HAP-1 (cell line): ENCODE measurements at regions not wholly inside any gene's neighbourhood (a gene's known extent, or its start where the extent isn't known, plus 50 kb on each side); places are given as distances from the start of the nearest gene placed in this dataset.

Source experiments
- DNase-seq, 2 experiments: peaks; one replicate each; pipeline ENCODE4 v3.0.0-alpha.2; 2016 to 2020; ENCODE audit warnings: low spot score in 2 of 2
- H3K27me3 ChIP-seq: fragments of 250-450 bp; sonication (Bioruptor Pico); 2 replicates; pipeline ENCODE4 v1.5.1; 2020; ENCODE audit warnings: low read depth, mild to moderate bottlenecking, moderate library complexity
- H3K36me3 ChIP-seq: fragments of 250-450 bp; sonication (Bioruptor Pico); replicated peaks from 2 replicates; pipeline ENCODE4 v1.5.1; 2020; ENCODE audit warnings: mild to moderate bottlenecking
- H3K4me1 ChIP-seq: fragments of 250-450 bp; sonication (Bioruptor Pico); 2 replicates; pipeline ENCODE4 v1.5.1; 2020; ENCODE audit warnings: mild to moderate bottlenecking
- H3K4me3 ChIP-seq: fragments of 250-450 bp; sonication (Bioruptor Pico); 2 replicates; pipeline ENCODE4 v1.5.1; 2020; ENCODE audit warnings: mild to moderate bottlenecking, moderate library complexity
- H3K9me3 ChIP-seq: fragments of 250-450 bp; sonication (Bioruptor Pico); 2 replicates; pipeline ENCODE4 v1.5.1; 2020; ENCODE audit warnings: mild to moderate bottlenecking, moderate library complexity
- in situ Hi-C: fragments of 300-500 bp; cut with MboI; formaldehyde crosslinking; loops from 3 replicates; pipeline ENCODE4 v1.14.3; 2020; ENCODE audit warnings: low sequenced_read_pairs, inconsistent platforms, mixed read lengths

DNA sequence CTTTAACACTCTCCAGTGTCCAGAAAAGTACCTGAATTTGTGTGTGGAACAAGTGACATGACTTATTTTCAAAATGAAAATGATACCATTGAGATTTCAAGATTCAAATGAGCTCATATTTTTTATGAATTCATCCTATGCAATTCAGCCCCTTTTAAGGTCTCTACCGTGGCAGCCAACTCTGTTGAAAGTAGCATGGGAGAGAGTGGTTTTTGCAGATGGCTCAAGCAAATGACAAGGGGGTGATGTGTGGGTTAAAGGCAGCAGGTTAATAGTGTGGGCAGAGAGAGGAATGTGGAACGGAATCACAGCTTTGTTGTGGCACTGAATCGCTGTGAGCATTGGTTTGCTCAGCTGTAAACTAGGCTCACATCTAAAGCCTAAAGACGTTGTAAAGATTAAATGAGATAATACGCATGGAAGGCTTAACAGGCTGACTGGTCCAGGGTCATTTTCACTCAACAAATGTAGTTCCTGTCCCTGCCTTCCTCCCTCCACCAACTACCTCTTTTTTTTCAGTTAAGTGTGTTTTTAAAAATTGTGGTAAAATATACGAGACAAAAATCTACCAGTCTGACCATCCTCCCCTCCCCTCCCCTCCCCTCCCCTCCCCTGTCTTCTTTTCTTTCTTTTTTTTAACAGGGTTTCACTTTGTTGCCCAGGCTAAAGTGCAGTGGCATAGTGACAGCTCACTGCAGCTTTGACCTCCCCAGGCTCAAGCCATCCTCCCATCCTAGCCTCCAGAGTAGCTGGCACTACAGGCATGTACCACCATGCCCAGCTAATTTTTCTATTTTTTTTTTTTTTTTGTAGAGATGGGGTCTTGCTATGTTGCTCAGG is 114.7 kb upstream of the ZNF217 start:
- in situ Hi-C loops = no loop called here
- Histone ChIP-seq H3K4me1 (peaks cover 20% of the 10 kb centered on the region), H3K27me3 (no peaks in the 10 kb centered on the region)

DNA sequence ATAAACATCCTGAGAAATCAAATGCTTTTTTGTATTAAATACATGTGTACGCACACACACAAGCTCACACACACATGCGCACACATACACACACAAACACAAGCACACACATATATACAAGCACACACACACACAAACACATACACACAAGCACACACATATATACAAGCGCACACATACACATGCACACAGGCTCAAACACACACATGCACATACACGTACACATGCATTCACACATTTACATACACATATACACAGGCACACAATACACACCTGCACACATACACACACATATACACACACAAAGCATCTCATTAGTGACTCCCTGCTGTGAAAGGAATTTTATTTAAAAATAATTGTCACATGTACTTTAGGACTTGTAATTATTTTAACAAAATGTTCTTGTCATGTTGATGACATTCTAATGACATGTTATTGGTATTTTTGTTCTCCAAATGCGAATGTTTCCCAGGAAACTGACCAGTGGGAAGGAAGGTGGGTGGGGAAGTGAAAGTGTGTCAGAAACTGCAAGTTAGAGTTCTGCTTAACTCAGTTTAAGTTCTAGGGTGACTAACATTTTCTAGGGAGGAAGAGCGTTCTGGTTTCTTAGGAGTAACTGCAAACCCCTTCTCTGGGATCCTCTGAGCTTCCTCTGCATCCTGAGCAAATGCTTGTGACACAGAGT is 113.9 kb upstream of the ZNF217 start:
- in situ Hi-C loops = no loop called here
- H3K4me3 ChIP-seq = no peak overlapping the region
- no peaks in the 10 kb centered on the region for H3K27me3 ChIP-seq
- peaks cover 20% of the 10 kb centered on the region for H3K4me1 ChIP-seq
- no peaks in the 10 kb centered on the region for H3K9me3 ChIP-seq
- no peaks in the 10 kb centered on the region for H3K36me3 ChIP-seq
- no peak for DNase-seq

More for the DNA sequence above, 114.7 kb upstream of the ZNF217 start:
- no peak overlapping the region for H3K4me3 ChIP-seq
- no peak for DNase-seq
- no peaks in the 10 kb centered on the region for H3K9me3 ChIP-seq
- no peaks in the 10 kb centered on the region for H3K36me3 ChIP-seq

DNA sequence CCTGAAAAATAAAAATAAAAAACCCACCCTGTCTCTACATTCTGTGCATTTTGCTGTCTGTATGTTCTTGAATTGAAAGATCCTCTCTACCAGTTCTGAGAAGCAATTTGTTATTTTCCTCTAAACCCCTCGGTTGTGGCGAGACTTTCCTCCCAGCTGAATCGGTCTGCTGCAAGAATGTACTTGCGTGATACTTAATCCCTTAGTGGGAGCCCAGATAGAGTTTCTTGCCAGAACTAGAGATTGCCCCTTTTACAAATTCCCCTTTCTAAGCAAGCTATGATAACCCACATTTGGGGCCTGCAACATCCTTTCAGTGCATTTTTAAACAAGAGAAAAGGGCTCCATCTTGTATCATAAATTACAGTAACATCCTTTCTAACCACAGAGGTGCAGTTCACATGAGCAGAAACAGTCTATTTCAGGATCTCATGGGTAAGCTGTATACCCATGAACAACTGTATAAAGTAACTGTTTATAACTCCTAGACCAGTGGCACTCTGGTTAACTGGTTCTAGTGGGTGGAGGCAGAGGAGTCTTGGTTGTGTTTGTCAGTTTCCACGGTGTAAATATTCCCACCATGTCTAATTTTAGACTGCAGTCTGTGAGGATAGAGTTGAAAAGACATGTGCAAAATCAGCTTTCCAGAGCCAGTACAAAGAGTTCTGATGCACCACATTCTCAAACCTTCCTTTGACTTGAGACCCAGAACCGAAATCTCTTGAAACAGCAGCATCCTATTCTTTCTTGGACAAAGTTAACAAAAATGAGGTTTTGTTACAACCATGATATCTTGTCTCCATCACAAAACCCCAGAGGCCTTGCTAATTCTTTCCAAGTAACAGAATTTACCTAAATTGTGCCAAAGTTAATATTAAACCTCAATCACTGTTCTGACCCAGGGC is 113.1 kb upstream of the ZNF217 start:
- Histone ChIP-seq H3K9me3 (no peaks in the 10 kb centered on the region), H3K36me3 (no peaks in the 10 kb centered on the region), H3K4me1 (peaks cover 20% of the 10 kb centered on the region), H3K27me3 (no peaks in the 10 kb centered on the region), H3K4me3 (no peak overlapping the region)
- DNase-seq = peak in 1 of 2 experiments; percentile 27
- in situ Hi-C loops = no loop called here

DNA sequence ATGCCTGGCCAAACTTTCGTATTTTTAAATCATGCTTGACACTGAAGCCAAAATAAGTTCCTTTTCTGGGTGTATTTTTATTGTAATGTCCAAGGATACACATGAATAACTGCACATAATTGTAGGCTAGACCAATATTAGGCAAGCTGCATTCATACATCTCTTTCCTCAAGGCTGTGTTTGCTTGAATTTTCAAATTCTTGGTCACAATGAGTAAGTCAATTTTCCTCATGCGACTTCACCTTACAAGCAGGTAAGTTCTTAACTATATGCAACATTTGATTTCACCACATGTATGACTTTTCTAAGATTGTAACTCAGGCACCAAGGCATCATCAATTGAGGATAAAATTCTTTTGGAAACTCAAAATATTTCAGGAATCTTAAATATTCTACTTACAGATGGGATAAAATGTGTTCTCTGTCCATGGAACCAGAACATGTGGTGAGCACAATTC is 112.4 kb upstream of the ZNF217 start:
- H3K9me3 ChIP-seq = no peaks in the 10 kb centered on the region
- no peak for DNase-seq
- no peaks in the 10 kb centered on the region for H3K36me3 ChIP-seq
- no peaks in the 10 kb centered on the region for H3K27me3 ChIP-seq
- no peak overlapping the region for H3K4me3 ChIP-seq
- peaks cover 20% of the 10 kb centered on the region for H3K4me1 ChIP-seq
- in situ Hi-C loops = no loop called here

DNA sequence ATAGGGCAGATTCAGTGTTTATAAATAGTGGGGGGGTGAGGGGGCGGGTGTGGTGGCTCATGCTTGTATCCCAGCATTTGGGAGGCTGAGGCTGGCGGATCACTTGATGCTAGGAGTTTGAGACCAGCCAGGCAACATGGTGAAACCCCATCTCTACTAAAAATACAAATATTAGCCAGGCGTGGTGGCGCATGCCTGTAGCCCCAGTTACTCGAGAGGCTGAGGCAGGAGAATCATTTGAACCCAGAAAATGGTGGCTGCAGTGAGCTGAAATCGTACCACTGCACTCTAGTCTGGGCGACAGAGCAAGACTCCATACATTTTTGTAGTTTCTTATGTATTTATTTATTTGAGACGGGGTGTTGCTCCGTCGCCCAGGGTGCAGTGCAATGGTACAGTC is 109.0 kb upstream of the ZNF217 start:
- Histone ChIP-seq H3K4me3 (no peak overlapping the region), H3K9me3 (no peaks in the 10 kb centered on the region), H3K4me1 (peaks cover 20% of the 10 kb centered on the region), H3K27me3 (no peaks in the 10 kb centered on the region), H3K36me3 (no peaks in the 10 kb centered on the region)
- DNase-seq = no peak
- in situ Hi-C loops = no loop called here

DNA sequence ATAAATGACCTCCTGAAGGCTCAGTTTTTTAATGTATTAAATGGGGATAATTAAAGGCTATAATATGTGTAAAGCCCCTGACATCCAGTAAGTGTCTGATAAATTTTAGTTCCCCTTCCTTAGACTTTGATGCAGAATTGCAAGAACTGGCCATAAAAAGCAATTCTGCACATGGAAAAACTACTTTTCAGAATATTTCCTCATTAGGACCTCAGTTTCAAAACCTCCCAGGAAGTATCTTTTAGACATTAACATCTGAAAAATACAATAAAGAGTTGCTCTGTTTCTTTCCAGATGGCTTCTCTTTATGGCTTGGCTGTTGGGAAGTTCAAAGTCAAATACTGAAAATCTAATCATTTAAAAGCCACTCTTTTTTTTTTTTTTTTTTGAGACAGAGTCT is 106.3 kb upstream of the ZNF217 start:
- no peak overlapping the region for H3K4me3 ChIP-seq
- no peaks in the 10 kb centered on the region for H3K36me3 ChIP-seq
- DNase-seq = no peak
- in situ Hi-C loops = no loop called here
- H3K4me1 ChIP-seq = no peaks in the 10 kb centered on the region
- no peaks in the 10 kb centered on the region for H3K9me3 ChIP-seq
- no peaks in the 10 kb centered on the region for H3K27me3 ChIP-seq

DNA sequence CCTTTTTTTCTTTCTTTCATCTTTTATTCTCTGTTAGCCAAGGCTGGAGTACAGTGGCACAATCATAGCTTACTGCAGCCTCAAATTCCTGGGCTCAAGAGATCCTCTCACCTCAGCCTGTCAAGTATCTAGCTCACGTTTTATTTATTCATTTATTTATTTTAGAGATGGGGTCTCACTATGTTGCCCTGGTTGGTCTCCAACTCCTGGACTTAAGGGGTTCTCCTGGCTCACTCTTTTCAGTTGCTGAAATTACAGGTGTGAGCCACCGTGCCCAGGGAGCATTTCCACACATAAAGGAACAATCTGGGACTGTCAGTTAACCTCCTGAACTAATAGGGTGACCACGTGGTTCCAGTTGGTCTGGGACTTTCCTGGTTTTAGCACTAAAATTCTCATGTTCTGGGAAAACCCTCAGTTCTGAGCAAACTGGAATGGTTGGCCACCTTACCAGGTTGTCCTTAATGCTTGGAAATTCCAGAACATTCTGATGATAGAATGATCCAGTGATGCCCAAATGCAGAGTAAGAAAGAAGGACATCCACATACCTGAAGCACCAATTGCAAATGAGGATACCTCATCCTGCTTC is 105.5 kb upstream of the ZNF217 start:
- no peak for DNase-seq
- in situ Hi-C loops = no loop called here
- H3K9me3 ChIP-seq = no peaks in the 10 kb centered on the region
- H3K4me3 ChIP-seq = no peak overlapping the region
- no peaks in the 10 kb centered on the region for H3K36me3 ChIP-seq
- no peaks in the 10 kb centered on the region for H3K27me3 ChIP-seq
- H3K4me1 ChIP-seq = no peaks in the 10 kb centered on the region

DNA sequence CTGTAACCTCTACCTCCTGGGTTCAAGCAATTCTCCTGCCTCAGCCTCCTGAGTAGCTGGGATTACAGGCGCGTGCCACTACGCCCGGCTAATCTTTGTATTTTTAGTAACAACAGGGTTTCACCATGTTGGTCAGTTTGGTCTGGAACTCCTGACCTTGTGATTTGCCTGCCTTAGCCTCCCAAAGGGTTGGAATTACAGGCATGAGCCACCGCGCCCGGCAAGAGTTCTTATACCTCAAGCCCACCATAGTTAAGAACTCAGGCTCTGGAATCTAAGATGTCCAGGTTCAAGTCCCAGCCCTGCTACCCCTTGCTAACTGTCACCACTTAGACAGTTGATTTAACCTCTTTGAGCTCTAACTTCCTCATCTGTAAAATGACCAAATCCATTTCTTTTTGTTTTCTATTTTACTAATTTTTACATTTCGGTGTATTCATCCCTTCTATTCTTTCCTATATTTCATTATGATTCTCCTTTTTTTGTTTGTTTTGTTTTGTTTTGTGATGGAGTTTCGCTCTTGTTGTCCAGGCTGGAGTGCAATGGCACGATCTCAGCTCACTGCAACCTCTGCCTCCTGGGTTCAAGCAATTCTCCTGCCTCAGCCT is 104.8 kb upstream of the ZNF217 start:
- no peaks in the 10 kb centered on the region for H3K4me1 ChIP-seq
- H3K27me3 ChIP-seq = no peaks in the 10 kb centered on the region
- no peaks in the 10 kb centered on the region for H3K36me3 ChIP-seq
- H3K4me3 ChIP-seq = no peak overlapping the region
- no peak for DNase-seq
- in situ Hi-C loops = no loop called here
- H3K9me3 ChIP-seq = no peaks in the 10 kb centered on the region

DNA sequence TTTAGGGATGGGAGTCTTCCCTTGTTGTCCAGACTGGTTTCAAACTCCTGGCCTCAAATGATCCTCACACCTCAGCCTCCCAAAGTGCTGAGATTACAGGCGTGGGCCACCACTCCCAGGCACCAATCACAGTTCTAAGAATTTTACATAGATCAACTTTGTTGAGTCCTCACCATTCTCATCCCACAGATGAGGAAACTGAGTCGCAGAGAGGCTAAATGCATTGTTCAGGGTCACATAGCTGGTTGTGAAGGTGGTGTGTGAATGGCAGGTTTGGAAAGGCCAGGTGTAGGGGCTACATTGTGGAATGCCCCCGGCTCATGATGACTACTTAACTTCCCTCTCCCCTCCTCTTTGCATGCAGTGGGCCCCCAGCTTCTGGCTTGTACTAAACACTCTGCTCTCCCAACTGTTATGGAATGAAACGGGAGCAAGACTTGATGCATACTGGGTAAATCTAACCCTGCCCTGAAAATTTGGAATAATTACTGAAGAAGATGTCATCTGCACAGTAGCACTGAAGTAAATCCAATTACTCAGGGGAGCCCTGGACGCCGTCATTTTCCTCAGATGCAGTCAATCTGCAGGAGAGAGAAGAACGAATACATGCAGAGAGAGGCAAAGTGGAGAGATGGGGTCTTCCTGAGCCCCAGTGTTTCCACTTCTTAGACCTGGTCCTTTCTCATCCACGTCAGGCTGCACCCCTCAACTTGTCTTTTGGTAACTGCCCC is 102.3 kb upstream of the ZNF217 start:
- no peak for DNase-seq
- in situ Hi-C loops = no loop called here
- no peak overlapping the region for H3K4me3 ChIP-seq
- H3K27me3 ChIP-seq = no peaks in the 10 kb centered on the region
- H3K9me3 ChIP-seq = no peaks in the 10 kb centered on the region
- H3K36me3 ChIP-seq = no peaks in the 10 kb centered on the region
- no peaks in the 10 kb centered on the region; the same call in 1 of the 2 replicates for H3K4me1 ChIP-seq

DNA sequence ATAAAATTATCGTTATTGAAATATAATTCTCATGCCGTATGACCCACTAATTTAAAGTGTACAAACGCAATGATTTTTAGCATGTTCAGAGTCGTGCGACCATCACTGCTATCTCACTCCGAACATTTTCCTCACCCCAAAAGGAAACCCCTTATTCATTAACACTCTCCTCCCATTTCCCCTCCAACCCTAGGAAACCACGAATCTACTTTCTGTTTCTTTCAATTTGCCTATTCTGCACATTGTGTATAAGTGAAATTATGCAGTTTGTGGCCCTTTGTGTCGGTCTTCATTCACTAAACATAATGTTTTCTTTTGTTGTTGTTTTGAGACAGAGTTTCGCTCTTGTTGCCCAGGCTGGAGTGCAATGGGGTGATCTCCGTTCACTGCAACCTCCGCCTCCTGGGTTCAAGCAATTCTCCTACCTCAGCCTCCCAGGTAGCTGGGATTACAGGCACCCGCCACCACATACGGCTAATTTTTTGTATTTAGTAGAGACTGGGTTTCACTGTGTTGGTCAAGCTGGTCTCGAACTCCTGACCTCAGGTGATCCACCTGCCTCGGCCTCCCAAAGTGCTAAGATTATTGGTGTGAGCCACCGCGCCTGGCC is 99.7 kb upstream of the ZNF217 start:
- Histone ChIP-seq H3K27me3 (no peaks in the 10 kb centered on the region), H3K36me3 (no peaks in the 10 kb centered on the region), H3K4me3 (no peak overlapping the region), H3K4me1 (no peaks in the 10 kb centered on the region; the same call in 1 of the 2 replicates), H3K9me3 (no peaks in the 10 kb centered on the region)
- DNase-seq = no peak
- in situ Hi-C loops = no loop called here

DNA sequence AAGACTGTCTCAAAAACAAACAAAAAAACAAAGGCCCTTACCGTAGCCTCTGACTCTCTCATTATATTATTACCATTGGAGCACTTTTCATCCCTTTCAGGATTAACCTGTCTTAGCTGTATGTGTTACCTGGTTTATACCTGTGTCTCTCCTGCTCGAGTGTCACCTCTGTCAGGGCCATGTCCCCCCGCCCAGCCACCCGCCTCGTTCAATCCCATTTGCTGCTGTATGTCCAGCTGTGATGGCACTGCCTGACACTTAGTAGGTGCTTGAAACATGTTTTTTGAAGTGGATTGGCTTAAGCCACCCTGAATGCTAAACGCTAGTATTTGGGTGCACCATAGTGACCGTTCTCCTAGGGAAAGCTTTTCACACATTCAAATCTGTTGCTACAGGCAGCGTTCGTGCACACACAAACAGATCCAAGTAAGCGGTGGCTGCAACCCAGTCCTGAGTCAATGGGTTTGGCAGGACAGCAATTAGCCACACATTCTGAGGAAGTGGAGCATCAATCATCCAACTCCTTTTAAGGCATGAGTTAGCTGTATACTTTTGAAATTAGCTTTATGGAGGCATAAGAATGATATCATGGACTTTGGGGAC is 98.9 kb upstream of the ZNF217 start:
- DNase-seq = no peak
- H3K4me3 ChIP-seq = no peak overlapping the region
- no peaks in the 10 kb centered on the region for H3K36me3 ChIP-seq
- H3K9me3 ChIP-seq = no peaks in the 10 kb centered on the region
- in situ Hi-C loops = no loop called here
- H3K4me1 ChIP-seq = no peaks in the 10 kb centered on the region; the same call in 1 of the 2 replicates
- H3K27me3 ChIP-seq = no peaks in the 10 kb centered on the region

DNA sequence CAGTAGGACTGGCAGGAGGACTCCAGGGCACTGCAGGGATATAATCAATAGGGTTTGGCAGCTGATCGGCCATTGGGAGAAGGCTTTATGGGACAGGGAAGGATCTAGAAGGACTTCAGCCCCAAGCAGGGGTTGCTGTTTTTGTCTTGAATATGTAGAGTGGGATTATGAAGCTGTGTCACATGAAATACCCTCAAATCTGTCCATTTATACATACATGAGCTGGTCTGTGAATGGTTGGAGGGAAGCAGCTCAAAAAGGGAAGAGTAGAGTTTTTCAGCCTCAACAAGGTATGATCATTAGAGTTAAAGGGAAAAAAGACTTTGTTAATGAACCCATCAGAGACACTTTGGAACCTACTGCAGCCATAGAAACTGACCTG is 98.2 kb upstream of the ZNF217 start:
- in situ Hi-C loops = no loop called here
- no peaks in the 10 kb centered on the region; the same call in 1 of the 2 replicates for H3K4me1 ChIP-seq
- DNase-seq = no peak
- H3K36me3 ChIP-seq = no peaks in the 10 kb centered on the region
- no peak overlapping the region for H3K4me3 ChIP-seq
- H3K9me3 ChIP-seq = no peaks in the 10 kb centered on the region
- H3K27me3 ChIP-seq = no peaks in the 10 kb centered on the region
